ENCODE measurements at regions not wholly inside any gene's neighbourhood (a gene's known extent, or its start where the extent isn't known, plus 50 kb on each side); places are given as distances from the start of the nearest gene placed in this dataset.
"Not testable (repeated sequence)": the region's sequence is repeated elsewhere in the genome, so short reads cannot be mapped to it uniquely, and the experiment has no call there.

GRCh38 chrX:125673758-125674157, 354.1 kb downstream of the TEX13C start:
- no peak for DNase-seq

GRCh38 chrX:125678258-125678657, 358.6 kb downstream of the TEX13C start:
- no peak for DNase-seq

- DNase-seq: no peak
These were observed 360.7 kb downstream of the TEX13C start for GRCh38 chrX:125680366-125680765.

- DNase-seq: no peak
These were observed 361.4 kb downstream of the TEX13C start for GRCh38 chrX:125681058-125681457.

- DNase-seq: no peak
These were observed 361.8 kb downstream of the TEX13C start for GRCh38 chrX:125681507-125681906.

GRCh38 chrX:125690522-125690921, 370.9 kb downstream of the TEX13C start:
- not testable (repeated sequence) for DNase-seq

GRCh38 chrX:125694171-125694570, 374.5 kb downstream of the TEX13C start:
- DNase-seq: no peak

- DNase-seq: no peak
These were observed 389.4 kb downstream of the TEX13C start for GRCh38 chrX:125709074-125709473.

- no peak for DNase-seq
These were observed 389.9 kb downstream of the TEX13C start for GRCh38 chrX:125709532-125709931.

GRCh38 chrX:125710403-125711062, 390.9 kb downstream of the TEX13C start:
- DNase-seq: no peak

GRCh38 chrX:125711103-125711502, 391.4 kb downstream of the TEX13C start:
- DNase-seq: no peak

- DNase-seq: no peak
These were observed 394.0 kb downstream of the TEX13C start for GRCh38 chrX:125713633-125714032.

- no peak for DNase-seq
These were observed 407.4 kb downstream of the TEX13C start for GRCh38 chrX:125727117-125727516.

- DNase-seq: no peak
These were observed 416.5 kb downstream of the TEX13C start for GRCh38 chrX:125736008-125736729.

GRCh38 chrX:125742811-125743210, 423.1 kb downstream of the TEX13C start:
- DNase-seq: no peak

GRCh38 chrX:125744914-125745313, 421.2 kb downstream of the DCAF12L2 start:
- no peak for DNase-seq

- no peak for DNase-seq
These were observed 408.1 kb downstream of the DCAF12L2 start for GRCh38 chrX:125757794-125758564.

- no peak for DNase-seq
These were observed 407.3 kb downstream of the DCAF12L2 start for GRCh38 chrX:125758819-125759218.

- DNase-seq: no peak
These were observed 403.1 kb downstream of the DCAF12L2 start for GRCh38 chrX:125762954-125763353.

- no peak for DNase-seq
These were observed 400.7 kb downstream of the DCAF12L2 start for GRCh38 chrX:125765347-125765746.

- no peak for DNase-seq
These were observed 396.5 kb downstream of the DCAF12L2 start for GRCh38 chrX:125769628-125770027.

GRCh38 chrX:125778261-125778660, 387.8 kb downstream of the DCAF12L2 start:
- DNase-seq: no peak
